GM19351 (cell line): ENCODE measurements at regions not wholly inside any gene's neighbourhood (a gene's known extent, or its start where the extent isn't known, plus 50 kb on each side); places are given as distances from the start of the nearest gene placed in this dataset.
"Not testable (repeated sequence)": the region's sequence is repeated elsewhere in the genome, so short reads cannot be mapped to it uniquely, and the experiment has no call there.

Experiments used
- ATAC-seq: cut with Tn5 transposase; IDR thresholded peaks from one replicate; pipeline ENCODE4 v1.9.1; 2021; ENCODE audit warnings: mild to moderate bottlenecking, moderate library complexity; ENCODE audit not compliant: unreplicated experiment

DNA sequence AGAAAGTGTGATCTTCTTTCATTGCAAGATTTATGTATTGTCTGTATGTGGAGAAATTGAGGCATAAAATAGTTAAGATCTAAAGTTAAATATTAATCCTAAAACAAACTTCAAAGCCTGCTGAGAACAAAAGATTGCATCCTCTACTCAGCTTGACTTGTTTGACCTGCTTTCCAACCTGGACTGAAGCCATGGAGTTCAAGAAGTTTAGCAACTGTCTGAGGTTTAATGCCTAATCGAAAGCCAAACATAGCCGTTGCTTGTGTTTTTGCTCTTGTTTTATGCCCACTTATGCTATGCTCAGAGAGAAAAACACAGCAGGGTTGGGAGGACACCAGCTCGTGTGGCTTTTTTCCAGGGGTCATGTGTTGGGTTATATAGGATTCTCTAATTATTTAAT, 135.6 kb downstream of the NUFIP1 start:
- no peak for ATAC-seq

DNA sequence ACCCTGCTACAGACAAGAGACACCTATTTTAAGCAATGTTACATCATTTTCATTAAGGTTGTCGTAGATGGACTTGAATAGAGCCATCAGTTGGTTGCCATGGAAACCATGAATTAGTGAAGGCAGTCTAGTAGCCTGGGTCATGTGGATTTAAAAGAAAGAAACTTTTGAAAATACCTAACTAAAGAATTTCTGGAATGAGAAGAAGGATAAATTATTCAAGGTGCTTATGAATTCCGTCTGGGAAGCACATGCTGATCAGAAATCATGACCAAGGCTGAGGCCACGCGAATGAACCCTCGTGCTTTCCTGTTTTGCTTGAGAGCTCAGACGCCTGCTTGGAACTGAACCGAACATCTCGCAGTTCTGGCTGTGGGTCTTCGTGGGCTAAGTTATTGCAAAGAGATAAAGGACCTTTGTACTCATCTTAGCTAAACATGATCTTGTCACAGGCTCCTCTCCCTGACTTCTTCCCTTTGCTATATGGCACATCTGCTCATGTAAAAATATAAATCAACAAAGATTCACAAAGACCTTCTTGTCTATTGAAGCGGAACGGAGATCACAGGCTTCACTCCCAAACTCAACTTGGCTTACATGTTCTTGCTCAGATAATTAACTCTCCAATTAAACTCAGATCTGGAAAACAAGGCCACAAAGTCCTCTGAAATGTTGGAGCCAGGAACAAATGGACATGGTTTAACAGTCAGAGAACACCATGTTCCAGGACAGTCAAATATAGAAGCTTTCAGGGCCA, 140.2 kb downstream of the NUFIP1 start:
- no peak for ATAC-seq

DNA sequence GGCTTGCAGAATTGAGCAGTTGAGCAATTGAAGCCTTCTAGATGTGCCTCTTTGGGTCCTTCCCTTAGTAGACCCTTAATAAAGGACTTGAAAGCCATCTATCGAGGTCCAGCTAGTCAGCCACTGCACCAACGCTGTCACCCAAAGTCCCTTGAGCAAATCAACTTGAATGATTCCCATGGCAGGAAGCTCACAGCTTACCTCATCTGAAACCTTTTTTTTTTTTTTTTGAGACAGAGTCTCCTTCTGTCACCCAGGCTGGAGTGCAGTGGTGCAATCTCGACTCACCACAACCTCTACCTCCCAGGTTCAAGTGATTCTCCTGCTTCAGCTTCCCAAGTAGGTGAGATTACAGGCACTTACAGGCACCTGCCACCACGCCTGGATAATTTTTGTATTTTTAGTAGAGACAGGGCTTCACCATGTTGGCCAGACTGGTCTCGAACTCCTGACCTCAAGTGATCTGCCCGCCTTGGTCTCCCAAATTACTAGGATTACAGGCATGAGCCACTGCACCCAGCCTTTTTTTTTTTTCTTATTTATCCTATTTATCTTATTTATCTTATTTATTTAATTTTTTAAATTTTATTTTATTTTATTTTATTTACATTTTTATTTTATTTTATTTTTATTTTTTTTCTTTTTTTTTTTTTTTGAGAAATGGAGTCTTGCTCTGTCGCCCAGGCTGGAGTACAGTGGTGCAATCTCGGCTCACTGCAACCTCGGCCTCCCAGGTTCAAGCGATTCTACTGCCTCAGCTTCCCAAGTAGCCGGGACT, 143.8 kb downstream of the NUFIP1 start:
- ATAC-seq = not testable (repeated sequence)

DNA sequence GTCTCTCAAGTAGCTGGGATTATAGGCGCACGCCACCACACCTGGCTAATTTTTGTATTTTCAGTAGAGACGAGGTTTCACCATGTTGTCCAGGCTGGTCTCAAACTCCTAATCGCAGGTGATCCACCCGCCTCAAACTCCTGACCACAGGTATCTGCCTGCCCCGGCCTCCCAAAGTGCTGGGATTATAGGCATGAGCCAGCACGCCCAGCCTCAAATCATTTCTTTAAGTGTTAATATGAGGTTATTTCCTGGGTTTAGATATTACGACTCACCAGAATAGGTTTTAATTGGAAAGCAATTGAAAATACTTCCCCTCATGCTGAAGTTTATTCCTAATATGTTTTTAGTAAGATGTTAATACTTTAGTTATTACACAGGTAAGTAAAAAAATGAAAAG, 144.5 kb downstream of the NUFIP1 start:
- no peak for ATAC-seq

DNA sequence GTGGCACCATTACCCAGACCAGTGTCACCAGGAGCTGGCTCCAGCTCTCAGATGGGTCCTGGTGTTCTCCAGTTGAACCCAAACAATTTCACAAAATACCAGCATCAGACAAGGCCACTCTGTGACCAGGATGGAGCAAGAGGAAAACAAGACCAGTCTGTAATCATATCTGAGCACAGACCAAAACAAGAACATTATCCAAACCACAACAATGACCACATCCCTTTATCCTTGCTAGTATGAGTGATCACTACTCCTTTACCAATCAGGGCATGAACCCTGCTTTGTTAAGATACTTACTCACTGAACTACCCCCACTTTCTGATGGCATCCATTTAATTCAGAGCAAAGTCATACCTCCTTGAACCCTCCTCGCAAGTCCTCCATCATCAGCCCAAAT, 145.9 kb downstream of the NUFIP1 start:
- ATAC-seq = no peak

DNA sequence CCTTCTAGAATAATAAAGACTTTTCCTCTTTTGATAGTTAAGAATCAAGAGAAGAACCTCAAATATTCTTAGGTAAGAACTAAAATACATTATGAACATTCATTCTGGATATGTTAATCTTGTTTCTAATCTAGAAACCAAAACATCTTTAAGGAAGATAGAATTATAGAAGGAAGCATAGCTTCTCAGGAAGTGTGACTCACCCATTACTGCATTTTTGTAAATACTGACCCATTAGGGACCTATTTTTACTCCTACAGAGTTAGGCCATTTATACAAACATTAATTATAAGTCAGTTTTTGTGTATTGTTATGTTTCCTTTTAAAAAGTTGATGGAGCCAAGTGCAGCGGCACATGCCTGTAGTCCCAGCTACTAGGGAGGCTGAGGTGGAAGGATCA, 147.1 kb downstream of the NUFIP1 start:
- no peak for ATAC-seq

DNA sequence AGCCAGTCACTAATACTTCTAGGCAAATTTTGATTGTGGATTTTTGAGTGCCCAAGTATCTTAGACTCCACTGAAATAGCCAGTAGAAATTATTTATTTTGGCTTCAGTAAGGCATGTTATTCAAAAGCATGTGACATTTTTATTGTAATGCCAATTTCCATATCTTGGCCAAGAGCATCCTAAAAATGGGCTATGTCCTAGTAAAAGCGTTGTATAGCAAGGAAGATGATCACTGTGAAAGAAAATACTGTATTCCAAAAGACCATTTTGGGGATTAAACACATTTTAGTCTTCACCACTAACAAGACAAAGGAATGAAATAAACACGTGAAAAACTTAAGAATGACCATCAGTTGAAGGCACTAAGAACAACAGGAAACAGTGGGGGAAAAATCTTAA, 149.1 kb downstream of the NUFIP1 start:
- no peak for ATAC-seq

GRCh38 chr13:44837250-44837649, 152.0 kb downstream of the NUFIP1 start:
- ATAC-seq = no peak

DNA sequence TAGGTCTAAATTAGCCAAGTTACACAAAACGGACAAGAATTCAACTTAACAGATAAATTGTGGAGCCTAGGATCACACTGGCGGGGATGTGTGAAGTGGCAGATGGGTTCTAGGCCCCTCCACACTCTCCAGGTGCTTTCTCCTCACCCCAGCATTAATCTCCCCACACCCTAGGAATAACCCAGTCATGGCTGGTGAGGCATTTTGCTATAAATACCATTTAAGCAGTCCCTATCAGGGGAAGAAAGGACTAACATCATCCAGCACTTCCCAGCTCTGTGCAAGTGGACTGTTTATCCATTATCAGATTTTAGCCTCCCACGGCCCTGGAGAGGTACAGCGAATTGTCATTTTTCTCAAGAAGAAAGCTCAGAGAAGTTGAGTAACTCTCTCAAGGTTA, 154.9 kb downstream of the NUFIP1 start:
- ATAC-seq = no peak

- no peak for ATAC-seq
These were observed 155.6 kb downstream of the NUFIP1 start for GRCh38 chr13:44833626-44834025.

GRCh38 chr13:44833139-44833538, 156.1 kb downstream of the NUFIP1 start:
- no peak for ATAC-seq

GRCh38 chr13:44826591-44827350, 162.5 kb downstream of the NUFIP1 start:
- ATAC-seq = no peak

GRCh38 chr13:44825953-44826352, 163.3 kb downstream of the NUFIP1 start:
- ATAC-seq = no peak

DNA sequence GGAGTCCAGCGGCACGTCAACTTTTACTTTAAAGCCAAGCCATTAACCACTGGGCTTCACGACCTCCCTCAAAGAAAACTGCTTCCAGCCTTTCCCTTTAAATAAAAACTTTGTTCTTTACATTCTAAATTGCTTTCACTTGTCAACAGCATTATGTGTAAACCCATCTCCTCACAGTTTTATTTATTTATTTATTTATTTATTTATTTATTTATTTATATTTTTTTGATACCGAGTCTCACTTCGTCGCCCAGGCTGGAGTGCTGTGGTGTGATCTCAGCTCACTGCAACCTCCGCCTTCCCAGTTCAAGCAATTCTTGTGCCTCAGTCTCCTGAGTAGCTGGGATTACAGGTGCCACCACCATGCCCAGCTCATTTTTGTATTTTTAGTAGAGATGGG, 165.7 kb downstream of the NUFIP1 start:
- ATAC-seq = not testable (repeated sequence)

- no peak for ATAC-seq
These were observed 167.0 kb downstream of the NUFIP1 start for GRCh38 chr13:44822291-44822690.

GRCh38 chr13:44819772-44820171, 169.5 kb downstream of the NUFIP1 start:
- no peak for ATAC-seq

- no peak for ATAC-seq
These were observed 170.0 kb downstream of the NUFIP1 start for GRCh38 chr13:44819245-44819644.

DNA sequence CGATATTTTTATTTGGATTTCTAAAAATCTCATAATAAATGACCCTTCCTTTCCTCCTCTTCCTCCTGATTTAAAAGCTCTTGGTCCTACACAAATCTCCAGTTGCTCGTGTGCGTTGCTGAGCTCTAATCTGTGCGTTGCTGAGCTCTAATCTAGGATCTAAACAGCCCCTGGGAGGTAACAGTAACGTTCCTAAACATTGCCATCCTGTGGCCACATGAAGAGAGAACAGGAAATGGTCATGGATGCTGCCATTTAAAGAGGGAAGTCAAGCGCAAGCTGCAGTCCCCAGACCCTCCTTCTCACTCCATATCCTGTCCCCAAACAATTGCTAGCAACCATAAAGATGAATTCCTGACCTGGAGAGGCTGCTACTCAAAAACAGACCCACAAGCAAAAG, 170.8 kb downstream of the NUFIP1 start:
- no peak for ATAC-seq

- ATAC-seq = no peak
These were observed 171.3 kb downstream of the NUFIP1 start for GRCh38 chr13:44818016-44818415.

- no peak for ATAC-seq
These were observed 172.1 kb downstream of the NUFIP1 start for GRCh38 chr13:44817131-44817671.

- ATAC-seq = no peak
These were observed 172.6 kb downstream of the NUFIP1 start for GRCh38 chr13:44816701-44817100.
